GM19463 (cell line): ENCODE measurements at regions not wholly inside any gene's neighbourhood (a gene's known extent, or its start where the extent isn't known, plus 50 kb on each side); places are given as distances from the start of the nearest gene placed in this dataset.

Experiments used
- ATAC-seq: cut with Tn5 transposase; IDR thresholded peaks from one replicate; pipeline ENCODE4 v1.9.1; 2021; ENCODE audit warnings: mild to moderate bottlenecking, moderate library complexity; ENCODE audit not compliant: unreplicated experiment

- ATAC-seq: no peak
Observed at GRCh38 chr6:8525370-8525769, 90.0 kb upstream of the SLC35B3 start.

- no peak for ATAC-seq
Observed at GRCh38 chr6:8513174-8513573, 77.8 kb upstream of the SLC35B3 start.

- no peak for ATAC-seq
Observed at GRCh38 chr6:8507286-8507685, 71.9 kb upstream of the SLC35B3 start.

- no peak for ATAC-seq
Observed at GRCh38 chr6:8506126-8506525, 70.8 kb upstream of the SLC35B3 start.

GRCh38 chr6:8499540-8499939 is 64.2 kb upstream of the SLC35B3 start:
- ATAC-seq: no peak

GRCh38 chr6:8494730-8495129 is 59.4 kb upstream of the SLC35B3 start:
- ATAC-seq: no peak

GRCh38 chr6:8492536-8493133 is 57.3 kb upstream of the SLC35B3 start:
- ATAC-seq: no peak
